ENCODE measurements at regions not wholly inside any gene's neighbourhood (a gene's known extent, or its start where the extent isn't known, plus 50 kb on each side); places are given as distances from the start of the nearest gene placed in this dataset.

GRCh38 chr3:73225991-73226390 is 164.5 kb downstream of the EBLN2 start:
- H3K27ac ChIP-seq (ENCODE audit: insufficient read depth, low read length) = no peak overlapping the region
- no peak overlapping the region for H4K91ac ChIP-seq (ENCODE audit: insufficient read depth, low read depth, low read length)
- DNase-seq (no peak), ATAC-seq (ENCODE audit: low read depth) (no peak)
- no peak overlapping the region for H4K5ac ChIP-seq (ENCODE audit: low read depth, low read length)
- H2BK120ac ChIP-seq (ENCODE audit: low read depth, low read length) = no peak overlapping the region
- no peak overlapping the region for H3K14ac ChIP-seq (replicated peaks; ENCODE audit: low read depth, low read length)
- WGBS, 2 experiments (ENCODE audit: extremely low coverage in 2 of 2, insufficient read length in 1 of 2) = no CpG with 5 or more reads among the region's 2 CpGs
- H3K4ac ChIP-seq (ENCODE audit: low read depth, low read length) = no peak overlapping the region
- no peaks in the 10 kb centered on the region for H3K4me1 ChIP-seq (ENCODE audit: control insufficient read depth, insufficient read depth, low read length)
- in situ Hi-C loops (cut with MboI; ENCODE audit: low sequenced_read_pairs) (no loop called here), intact Hi-C loops (cut with micrococcal nuclease) (loop anchor here (10.0 kb wide), 1 partner anchor 1349 kb away; no protein-coding TSS in a partner anchor), dilution Hi-C loops (cut with HindIII; ENCODE audit: low sequenced_read_pairs, unreplicated experiment) (no loop called here)
- H3K9ac ChIP-seq (ENCODE audit: low read depth, low read length) = no peak overlapping the region
- H3K4me2 ChIP-seq (ENCODE audit: low read depth, low read length) = no peak overlapping the region
- H3K27me3 ChIP-seq (ENCODE audit: control insufficient read depth, insufficient read depth, low read length) = no peaks in the 10 kb centered on the region
- no peaks in the 10 kb centered on the region for H3K79me1 ChIP-seq (ENCODE audit: low read depth in 1 of 2, low read length in 2 of 2)
- TF ChIP-seq RCOR1 (IDR thresholded peaks at IDR 0.05; ENCODE audit: insufficient replicate concordance, low read length) = no peak
- ChIA-PET CTCF (no interaction called here), POLR2A (ENCODE audit: unreplicated experiment) (no interaction called here)
- BruUV-seq (replicated peaks) = no TSS peak
- no peaks in the 10 kb centered on the region for H4K20me1 ChIP-seq (ENCODE audit: insufficient read depth, low read length)
- no peak overlapping the region for H2BK15ac ChIP-seq (ENCODE audit: low read depth, low read length)
- H3K36me3 ChIP-seq (ENCODE audit: control insufficient read depth, insufficient read depth, low read length) = no peaks in the 10 kb centered on the region
- no peak overlapping the region for H2BK5ac ChIP-seq (ENCODE audit: low read depth, low read length, poor library complexity, severe bottlenecking)
- no peak overlapping the region for H2AFZ ChIP-seq (replicated peaks; ENCODE audit: low read length, poor library complexity)
- no peak overlapping the region for H3K56ac ChIP-seq (ENCODE audit: extremely low read depth, insufficient read depth, low read length)
- no peak overlapping the region for H2AK5ac ChIP-seq (ENCODE audit: low read depth, low read length)
- H3K4me3 ChIP-seq (ENCODE audit: insufficient read depth, low read depth, low read length) = no peak overlapping the region
- H3K23ac ChIP-seq (ENCODE audit: low read depth, low read length) = no peak overlapping the region
- no peak overlapping the region for H2AK9ac ChIP-seq (replicated peaks; ENCODE audit: low read depth, low read length, poor library complexity)
- H3K9me3 ChIP-seq (ENCODE audit: control insufficient read depth, insufficient read depth, low read length) = no peaks in the 10 kb centered on the region
- no peak overlapping the region for H4K8ac ChIP-seq (ENCODE audit: low read depth in 2 of 2, low read length in 2 of 2)
- no peak overlapping the region for H2BK20ac ChIP-seq (ENCODE audit: low read depth, low read length)
- no peaks in the 10 kb centered on the region for H3K9me1 ChIP-seq (ENCODE audit: insufficient read depth, low read length)
- H3K18ac ChIP-seq (ENCODE audit: low read depth, low read length) = no peak overlapping the region
